Activated CD4-positive, CD25-positive, alpha-beta regulatory T cell treated with anti-CD3 and anti-CD28 coated beads, Interleukin-2, amount 50 U/mL, for 16 hours (primary cell): ENCODE measurements at regions not wholly inside any gene's neighbourhood (a gene's known extent, or its start where the extent isn't known, plus 50 kb on each side); places are given as distances from the start of the nearest gene placed in this dataset.

Source experiments
- DNase-seq: peaks from one replicate; pipeline ENCODE4 v3.0.0-alpha.2; 2020; ENCODE audit warnings: low read depth, low spot score

DNA sequence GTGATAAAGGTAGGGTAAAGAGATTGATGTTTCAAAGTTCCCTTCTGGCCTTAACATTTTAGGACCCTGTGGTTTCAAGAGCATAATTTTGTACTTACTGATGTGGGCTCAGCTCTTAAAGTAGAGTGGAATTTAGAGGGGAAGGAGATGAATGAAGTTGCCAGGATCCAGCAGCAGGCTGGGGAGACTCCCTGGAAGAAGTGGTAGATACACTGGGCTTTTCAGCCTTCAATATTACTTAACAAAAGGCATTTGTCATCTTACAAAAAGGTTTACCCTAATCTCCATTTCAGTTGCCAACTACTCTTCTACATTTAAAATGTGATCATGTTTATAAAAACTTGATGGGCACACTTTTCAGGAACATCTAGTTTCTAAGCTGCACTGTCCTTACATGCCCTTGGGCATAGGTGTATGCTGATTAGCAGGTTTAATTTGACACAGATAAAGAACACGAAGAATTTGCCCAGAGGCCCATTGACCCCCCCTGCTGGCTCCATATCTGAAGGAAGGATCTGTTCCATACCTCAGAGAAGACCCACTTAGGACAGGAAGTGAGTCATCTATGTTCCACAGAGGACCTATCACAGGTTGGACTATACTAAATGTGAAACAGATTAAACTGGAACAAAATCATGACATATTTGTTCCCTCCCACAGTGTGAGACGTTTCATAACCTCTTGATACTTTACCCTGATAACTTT, 93.0 kb upstream of the LPP start:
- peak; percentile 10 for DNase-seq

DNA sequence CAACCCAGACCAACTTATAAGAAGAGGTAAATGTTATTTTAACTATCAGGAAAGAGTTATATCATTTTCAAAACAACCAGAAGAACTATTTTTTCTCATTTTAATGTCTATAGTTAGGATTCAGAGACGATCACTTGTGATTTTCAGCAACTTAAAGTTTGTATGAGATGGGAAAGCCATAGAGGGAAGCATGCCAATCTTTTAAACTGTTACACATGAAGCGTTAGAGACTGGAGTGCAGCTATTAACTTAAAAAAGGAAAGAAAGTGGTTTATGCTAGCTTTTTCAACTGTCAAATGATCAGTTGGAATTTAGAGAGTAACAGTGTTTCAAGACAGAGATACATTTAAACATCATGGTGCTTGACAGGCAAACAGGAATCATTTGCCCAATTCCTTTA, 91.7 kb upstream of the LPP start:
- no peak for DNase-seq

DNA sequence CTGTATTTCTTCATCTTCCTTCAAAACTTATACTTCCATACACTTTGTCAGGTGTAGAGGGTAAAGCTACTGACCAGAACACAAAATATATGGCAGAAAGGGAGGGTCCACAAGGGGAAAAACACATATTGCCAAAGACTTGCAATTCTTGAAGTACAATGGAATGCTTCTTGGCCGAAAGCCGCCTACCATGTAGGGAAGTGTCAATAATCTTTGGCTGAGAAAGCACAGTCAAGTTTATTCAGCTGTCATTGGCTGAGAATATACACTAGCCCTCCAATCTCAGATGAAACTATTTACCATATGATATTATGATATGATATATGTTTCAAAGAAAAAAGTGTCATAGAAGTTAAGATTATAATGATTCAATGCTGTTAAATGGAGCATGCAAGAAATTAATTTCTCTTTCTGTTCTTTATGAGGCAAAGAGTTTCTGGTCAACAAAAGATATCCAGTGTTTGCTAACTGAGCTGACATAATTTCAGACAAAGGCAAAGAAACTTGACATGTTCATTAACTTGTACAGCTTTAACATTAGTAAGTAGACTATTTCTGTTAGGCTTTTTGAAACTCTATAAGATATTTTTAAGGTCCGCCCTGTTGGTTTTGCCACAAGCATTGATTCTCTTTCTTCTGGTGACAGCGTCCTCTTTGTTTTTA, 89.0 kb upstream of the LPP start:
- DNase-seq = no peak

DNA sequence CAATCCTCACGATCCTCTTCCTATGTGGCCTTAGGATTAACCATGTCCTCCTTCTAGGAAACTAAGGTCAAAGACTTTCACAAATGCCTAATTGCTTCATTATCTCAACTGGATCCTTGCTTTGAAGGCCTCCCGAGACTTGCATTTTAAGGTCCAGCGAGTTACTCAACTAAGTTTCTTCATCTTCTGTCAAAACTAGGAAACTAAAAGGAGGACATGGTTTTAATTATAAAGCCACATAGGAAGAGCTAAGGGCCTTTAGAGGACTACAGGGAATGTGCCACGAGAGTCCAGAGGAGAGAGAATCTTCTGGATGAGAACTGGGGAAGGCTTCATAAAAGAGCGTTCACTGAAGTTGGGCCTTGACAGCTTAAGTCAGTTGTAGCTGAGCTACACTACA, 87.8 kb upstream of the LPP start:
- no peak for DNase-seq

DNA sequence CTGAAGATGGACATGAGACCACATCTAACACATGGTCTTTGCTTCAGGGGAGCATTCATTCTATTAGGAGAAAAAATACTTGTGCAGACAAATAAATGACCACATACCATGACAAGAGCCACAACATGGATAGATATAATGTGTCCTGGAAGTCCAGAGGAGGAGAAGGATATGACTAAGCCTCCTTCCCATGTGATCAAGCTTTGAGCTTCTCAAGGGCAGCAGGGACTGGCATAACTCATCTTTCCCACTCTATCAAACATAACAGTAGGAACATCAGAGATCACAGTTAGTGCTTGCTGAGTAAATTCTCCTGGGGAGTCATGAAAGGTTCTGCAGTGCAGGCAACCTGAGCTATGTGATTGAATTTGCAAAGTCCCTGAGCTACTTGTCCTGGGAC, 86.0 kb upstream of the LPP start:
- no peak for DNase-seq

DNA sequence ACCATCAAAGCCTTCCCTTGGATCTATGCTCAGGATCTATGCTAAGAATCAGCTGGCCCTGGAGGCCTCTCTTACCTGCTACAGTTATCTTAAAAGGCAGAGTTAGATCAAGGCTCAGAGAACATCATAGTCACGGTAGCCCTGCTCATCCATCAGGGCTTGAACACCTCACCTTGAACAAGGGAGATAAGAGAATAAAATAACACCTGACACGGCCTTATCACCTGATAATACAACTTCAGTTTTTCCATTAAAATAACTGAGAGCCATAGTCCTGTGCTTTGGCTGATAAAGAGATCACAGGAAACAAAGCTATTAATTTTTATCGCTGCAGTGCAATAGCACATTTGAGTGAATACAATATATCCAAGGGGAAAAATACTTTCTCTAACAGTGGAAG, 85.6 kb upstream of the LPP start:
- no peak for DNase-seq

DNA sequence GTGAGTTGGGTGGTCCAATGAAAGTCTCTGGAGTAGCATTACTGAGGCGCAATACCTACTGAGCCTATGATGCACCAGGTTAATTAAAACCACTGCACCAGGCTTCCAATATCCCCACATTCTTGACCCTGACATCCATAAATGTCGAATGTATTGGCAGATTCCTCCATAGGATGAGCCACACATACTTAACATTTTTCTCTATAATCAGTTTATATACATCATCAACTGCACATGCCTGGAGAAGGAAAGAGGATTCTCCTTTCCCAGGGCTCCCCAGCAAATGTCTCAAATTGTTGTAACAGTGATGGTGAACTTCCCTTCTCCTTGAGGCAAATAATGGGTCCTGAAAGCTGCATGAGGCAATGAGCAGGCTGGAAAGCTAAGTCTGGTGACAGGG, 82.3 kb upstream of the LPP start:
- no peak for DNase-seq

DNA sequence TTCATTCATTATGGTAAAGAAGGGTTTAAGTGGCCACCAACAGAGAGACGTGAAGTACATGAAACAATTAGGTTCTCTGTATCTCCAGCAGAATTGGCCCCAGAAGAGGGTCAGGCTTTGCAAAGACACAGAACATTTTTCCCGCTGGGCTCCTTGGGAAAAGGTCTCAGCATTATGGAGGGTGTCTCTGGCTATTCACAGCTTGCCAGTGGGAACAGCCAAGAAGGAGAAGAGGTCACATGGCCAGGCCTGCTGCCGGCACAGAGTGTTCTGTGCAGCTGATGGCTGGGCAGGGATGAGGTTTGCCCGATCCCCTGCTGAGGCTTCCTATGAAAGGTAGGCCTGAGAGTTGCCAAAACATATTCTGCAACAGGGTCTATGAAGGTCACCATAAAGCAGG, 77.8 kb upstream of the LPP start:
- no peak for DNase-seq

DNA sequence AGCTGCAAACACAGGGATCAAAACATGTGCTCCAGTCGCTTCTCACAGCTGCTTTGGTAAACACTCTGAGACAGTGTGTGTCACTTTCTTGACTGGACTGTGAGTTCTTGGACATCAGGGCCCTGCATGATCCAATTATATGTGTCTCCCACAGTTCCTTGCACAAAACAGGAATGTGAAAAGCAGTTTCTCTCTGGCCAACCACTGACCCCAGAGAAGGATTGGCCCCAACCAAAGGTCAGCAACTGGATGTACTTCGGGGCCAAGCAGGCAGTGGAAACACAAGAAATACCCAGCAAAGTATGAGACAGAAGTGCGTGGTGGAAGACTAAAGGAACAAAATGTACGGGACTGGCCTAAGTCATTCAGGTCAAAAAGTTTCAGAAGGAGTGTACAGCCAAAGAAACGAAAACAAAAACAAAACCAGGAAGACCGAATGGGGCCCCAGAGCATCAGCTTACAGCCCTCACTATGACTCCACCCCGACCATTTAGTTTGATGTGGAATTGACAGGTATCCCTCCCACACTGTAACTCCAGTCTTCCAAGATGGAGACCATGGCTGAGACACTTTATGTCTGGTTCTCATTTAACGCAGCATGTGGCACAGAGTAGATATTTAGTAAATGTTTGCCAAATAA, 76.7 kb upstream of the LPP start:
- no peak for DNase-seq

DNA sequence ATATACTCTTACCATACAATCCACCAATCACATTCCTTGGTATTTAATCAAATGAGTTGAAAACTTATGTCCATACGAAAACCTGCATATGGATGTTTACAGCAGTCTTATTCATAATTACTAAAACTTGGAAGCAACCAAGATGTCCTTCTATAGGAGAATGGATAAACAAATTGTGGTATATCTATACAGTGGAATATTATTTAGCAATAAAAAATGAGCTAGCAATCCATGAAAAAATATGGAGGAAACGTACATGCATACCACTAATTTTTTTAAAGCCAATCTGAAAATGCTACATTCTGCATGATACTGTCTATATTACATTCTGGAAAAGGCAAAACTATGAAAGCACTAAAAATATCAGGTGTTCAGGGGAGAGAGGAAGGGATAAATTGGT, 73.9 kb upstream of the LPP start:
- no peak for DNase-seq

DNA sequence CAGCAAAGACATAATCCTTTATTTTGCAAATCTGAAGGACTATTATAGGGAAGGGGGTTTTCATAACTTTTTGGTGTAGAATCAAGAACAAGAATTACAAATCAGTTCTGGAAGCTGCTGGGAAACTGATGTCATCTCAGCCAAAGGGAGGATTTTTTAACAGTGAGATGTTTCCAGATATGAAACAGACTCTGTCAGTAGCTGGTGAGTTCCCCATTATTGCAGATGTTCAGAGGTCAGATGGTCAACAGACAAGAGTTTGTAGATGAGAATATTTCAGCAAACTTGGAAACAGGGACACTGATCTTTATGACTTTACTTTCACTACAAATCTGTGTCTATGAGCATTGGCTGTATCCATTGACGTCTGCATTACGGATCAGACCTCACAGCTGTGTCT, 71.9 kb upstream of the LPP start:
- no peak for DNase-seq

DNA sequence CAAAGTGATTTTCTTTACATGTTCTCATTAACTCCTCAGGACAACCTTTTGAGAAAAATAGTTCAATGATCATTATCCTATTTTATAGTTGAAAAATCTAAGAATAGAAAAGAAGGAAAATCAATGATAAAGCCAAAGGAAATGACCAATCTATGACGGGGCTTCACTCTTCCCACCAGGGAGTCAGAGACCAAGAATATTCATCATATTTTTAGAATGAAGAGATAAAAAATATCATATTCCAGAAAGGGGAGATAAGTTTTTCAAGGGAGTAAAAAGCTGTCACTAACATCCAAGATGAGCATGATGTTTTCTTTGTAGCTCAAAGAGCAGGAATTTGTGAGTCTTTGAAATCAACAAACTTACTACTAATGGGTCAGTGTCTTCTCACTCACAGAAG, 71.5 kb upstream of the LPP start:
- DNase-seq = no peak

DNA sequence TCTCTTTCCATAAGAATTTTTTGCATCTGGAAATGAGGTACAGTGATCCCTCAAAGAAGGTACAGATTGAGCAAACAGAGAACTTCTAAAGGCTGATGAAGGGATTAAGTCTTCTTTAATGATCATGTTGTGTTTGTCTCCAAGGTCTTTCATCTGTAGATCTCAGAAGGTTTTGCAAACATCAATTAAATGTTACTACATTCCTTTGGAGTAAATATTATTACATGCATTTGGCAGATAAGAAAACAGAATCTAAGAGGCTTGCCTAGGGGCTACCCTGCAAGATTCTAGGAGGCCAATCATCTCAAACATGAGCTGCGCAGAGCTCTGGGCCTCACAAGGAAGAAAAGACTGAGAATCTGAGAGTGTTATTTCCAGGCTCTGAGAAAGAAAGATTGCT, 70.9 kb upstream of the LPP start:
- DNase-seq = no peak

DNA sequence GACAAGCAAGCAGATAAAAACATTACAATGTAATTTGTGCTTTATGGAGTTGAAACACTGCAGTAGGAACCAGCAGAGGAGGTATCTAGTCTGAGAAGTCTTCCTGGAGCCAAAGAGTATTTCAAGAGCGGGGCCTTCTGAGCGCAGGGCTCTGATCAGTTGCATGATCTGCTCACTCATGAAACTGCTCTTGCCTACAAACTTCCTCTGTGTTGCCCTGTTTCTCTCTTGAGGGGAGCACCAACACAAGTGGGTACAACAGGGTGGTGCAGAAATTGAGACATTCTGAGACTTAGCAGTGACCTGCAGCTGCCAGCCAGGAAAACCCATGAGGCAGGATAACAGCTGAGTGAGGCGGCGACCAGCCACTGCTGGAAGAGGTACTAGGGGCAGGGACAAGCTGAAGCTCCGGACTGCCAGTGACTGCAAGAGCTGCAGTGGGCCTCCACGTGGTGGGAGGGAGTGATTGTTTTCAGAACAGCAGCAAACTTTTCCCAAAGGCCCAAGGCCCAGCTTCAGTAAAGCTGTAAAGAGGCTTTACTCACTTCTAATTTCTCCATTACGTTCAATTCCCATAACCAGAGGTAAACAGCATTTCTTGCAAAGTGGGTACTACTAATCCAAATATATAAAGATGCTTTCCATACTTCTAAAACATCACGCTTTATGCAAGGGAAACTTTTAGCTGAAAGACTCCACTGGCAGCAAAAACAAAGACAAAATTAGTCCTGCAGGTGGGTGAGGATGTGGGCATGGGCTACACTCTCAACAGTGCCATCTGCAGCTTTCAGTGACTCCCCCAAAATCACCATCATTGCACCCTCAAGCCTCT, 69.0 kb upstream of the LPP start:
- no peak for DNase-seq

DNA sequence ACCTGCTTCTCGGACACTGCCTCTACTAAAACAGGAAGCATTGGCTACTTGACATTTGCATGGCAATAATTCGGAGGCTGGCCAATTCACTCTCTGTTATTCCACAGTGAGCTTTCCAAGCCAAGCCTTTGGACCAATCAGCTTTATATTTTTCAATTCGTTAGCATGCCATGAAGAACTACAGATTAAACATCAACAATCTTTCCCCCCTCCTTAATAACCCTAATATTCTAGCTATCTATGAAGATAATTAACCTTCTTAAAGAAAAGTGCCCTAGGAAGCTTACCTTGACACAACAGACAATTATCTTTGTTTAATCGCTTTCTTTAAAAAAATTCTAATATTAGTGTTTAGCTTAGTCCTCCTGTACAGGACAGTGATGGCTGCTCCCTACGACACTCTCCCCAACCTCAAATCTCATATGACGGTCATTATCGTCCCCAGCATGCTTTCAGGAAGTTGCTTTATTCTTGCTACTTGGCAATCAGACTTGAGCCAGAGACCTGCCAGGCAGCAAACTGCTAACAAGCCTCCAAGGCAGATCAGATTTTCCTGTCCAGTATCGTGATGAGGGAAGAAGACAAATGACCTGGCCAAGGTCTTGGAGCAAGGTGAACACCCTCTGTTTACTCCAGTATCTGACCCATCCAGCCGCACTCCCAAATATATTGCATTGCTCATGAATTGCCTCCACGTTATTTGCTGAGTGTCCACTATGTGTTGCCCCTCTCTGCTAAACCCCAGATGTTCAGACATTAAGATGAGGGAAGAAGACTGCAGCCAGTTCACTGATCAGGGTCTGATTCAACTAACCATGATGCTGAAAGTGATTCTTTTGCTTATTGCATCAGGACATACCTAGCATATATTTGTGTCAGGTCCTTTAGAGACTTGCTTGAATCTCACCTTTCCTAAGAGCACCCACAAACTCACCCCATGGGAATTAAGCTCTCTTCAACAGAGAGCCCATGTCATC, 68.1 kb upstream of the LPP start:
- DNase-seq = no peak

DNA sequence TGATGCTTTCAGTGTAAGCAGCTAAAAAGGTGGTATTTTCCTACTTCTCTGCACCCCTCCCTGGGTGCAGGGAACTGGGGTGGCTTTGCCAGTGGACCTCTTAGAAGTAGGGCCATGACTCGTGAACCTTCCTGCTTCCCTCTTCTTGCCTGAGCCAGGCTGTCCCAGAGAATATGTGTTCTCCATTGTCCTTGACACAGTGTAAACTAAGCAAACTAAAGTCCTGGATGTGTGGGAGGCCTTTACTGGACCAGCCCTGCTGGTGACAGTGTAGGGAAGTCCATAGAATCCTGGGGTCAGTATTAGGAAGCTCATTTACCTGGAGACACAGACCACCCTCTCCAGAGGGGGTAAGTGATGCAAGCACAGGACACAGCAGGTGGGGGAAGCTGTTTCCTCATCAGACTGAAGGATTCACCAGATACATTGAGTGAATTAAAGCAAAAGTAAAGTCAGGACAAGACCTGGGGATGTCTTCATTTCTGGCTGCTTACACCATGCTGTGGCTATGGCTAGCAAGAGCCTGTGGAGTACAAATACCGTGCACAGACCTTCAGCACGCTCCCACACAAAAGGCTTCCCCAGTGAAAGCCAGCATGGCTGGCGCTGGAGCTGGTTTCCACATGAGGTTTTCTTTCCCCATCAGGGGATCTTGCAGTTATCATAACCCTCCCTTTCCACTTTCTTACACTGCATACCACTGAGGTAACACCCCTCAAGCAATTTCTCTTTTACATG, 64.8 kb upstream of the LPP start:
- DNase-seq = no peak

DNA sequence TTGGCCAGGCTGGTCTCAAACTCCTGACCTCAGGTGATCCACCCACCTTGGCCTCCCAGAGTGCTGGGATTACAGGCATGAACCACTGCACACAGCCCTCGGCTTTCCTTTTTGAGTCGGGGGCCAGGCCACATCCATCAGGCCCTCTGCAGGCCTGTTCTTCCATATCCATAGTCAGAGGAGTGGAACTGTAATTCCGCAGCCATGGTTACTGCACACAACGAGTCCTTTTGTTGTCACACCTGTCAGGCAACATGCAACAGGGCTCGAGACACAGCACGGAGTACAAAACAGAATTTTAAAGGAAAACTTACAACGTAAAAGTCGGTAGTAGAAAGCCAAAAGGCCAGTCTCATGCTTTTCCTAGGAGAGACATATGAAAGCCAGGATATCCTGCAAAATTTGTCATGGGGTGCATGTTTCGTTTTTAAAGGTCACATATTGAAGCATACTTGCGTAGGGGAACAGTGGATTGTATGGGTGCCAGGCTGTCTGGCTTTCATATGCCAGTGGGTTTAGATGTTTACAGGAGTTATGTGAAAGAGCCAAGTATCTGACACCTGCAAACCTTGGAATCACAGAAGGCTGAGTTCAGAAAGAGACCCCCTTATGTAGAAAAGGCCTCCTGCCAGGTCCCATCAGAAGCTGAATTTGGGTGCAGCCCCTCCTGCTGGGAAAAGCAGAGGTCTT, 63.2 kb upstream of the LPP start:
- DNase-seq = no peak

DNA sequence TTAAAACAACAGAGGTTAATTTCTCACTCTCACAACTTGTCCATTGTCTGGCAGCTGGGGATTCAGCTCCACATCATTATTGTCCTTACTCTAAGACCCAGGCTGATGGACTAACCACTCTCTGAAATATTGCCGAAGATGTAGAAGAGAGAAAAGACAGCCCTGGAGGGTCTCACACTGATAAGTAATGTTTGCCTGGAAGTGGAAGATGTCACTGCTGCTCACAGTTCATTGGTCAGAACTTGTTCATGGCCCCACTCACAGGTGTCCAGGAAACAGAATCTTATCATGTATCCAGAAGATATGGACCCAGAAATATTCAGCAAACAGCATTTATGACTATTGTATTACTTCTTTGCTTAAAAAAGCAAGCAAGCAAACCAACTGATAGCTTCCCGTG, 62.2 kb upstream of the LPP start:
- no peak for DNase-seq

DNA sequence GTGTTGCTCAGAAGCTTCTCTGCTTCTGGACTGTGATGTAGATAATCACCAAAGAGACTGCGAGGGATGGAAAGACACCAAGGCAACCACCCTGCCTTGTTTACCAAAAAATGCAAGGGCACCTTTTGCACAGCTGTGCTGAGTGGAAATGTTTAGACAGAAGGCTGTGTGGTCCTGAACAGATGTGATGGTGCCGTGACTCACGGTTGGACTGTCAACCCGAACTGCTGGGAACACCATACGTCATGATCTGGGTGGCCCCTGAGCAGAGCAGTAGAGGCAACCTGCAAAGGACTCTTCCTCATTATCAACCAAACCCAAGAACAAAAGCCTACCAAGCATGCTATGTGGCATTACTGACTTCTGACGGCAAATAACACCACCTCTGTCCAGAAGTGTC, 61.3 kb upstream of the LPP start:
- no peak for DNase-seq

DNA sequence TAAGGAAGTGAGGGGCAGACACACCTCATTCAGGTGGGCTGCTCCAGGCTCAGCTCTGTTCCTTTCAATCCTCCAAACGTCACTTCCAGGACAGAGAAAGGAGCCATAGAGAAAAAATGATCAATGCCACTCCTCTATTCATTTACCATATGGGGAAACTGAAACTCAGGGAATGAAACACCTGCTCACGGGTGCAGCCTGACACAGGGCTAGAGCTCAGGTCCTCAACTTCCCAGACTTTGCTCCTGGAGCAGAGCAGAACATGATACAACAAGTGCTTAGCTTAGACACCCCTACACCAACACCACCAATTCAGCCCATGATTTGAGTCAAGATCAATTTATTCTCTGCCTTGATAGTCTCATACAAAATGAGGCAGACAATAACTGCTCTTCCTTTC, 58.5 kb upstream of the LPP start:
- DNase-seq = no peak
